ENCODE measurements at regions not wholly inside any gene's neighbourhood (a gene's known extent, or its start where the extent isn't known, plus 50 kb on each side); places are given as distances from the start of the nearest gene placed in this dataset.
A peak's percentile ranks its signal among the peaks of the same experiment; 100 is the strongest.

DNA sequence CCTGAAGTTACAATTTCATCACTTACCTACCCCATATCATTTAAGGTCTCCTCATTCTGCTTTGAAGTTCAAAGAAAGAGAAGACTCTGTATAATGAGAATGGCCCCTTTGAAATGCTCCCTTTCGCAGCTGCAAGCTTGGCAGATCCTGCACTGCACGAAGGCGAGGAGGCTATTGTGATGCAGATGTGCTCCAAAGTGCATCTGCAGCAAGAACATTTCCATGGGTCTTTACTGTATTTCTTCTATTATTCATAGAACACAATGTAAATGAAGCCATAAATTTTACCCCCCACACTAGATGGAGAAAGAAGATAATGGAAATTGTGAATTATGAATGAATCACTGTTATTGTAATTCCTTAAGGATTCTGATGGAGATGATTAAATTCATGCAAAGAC lies 178.7 kb downstream of the CHD9NB start:
- Histone ChIP-seq H3K4me3 (no peak overlapping the region), H3K36me3 (no peaks in the 10 kb centered on the region), H3K27me3 (ENCODE audit: low read depth) (no peaks in the 10 kb centered on the region), H3K4me1 (no peaks in the 10 kb centered on the region), H3K27ac (no peak overlapping the region), H3K9me3 (no peaks in the 10 kb centered on the region)
- ATAC-seq (no peak), DNase-seq (no peak)
- intact Hi-C loops (cut with DNase I), result no loop called here
- TF ChIP-seq CTCF (IDR thresholded peaks at IDR 0.05), result no peak

GRCh38 chr16:52872731-52873130 lies 180.0 kb downstream of the CHD9NB start:
- no peak for ATAC-seq

DNA sequence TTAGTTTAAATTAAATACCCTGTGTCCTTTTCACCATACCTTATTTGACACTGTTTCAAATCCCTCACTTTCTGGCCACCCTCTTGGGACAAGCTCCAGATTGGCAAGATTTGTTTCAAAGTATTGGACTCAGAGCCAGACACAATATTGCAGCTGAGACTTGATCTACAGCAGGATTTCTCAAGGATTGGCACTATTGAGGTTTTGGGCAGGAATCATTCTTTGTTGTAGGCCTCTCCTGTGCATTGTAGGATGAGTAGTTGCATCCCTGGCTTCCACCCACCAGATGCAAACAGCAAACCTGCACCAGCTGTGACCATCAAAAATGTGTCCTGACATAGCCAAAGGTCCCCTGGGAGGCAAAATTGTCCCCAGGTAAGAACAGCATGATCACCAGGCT lies 181.2 kb downstream of the CHD9NB start:
- Histone ChIP-seq H3K9me3 (no peaks in the 10 kb centered on the region), H3K36me3 (no peaks in the 10 kb centered on the region), H3K27ac (no peak overlapping the region), H3K4me3 (no peak overlapping the region), H3K4me1 (no peaks in the 10 kb centered on the region), H3K27me3 (ENCODE audit: low read depth) (no peaks in the 10 kb centered on the region)
- DNase-seq (no peak), ATAC-seq (no peak)
- TF ChIP-seq CTCF (IDR thresholded peaks at IDR 0.05), result no peak
- intact Hi-C loops (cut with DNase I), result no loop called here

More at GRCh38 chr16:52872731-52873130, 180.0 kb downstream of the CHD9NB start:
- DNase-seq, result no peak
- Histone ChIP-seq H3K4me1 (no peaks in the 10 kb centered on the region), H3K27ac (no peak overlapping the region), H3K4me3 (no peak overlapping the region), H3K9me3 (no peaks in the 10 kb centered on the region), H3K36me3 (no peaks in the 10 kb centered on the region), H3K27me3 (ENCODE audit: low read depth) (no peaks in the 10 kb centered on the region)
- intact Hi-C loops (cut with DNase I), result no loop called here
- TF ChIP-seq CTCF (IDR thresholded peaks at IDR 0.05), result no peak

GRCh38 chr16:52869243-52869642 lies 183.5 kb downstream of the CHD9NB start:
- Histone ChIP-seq H3K4me3 (no peak overlapping the region), H3K9me3 (no peaks in the 10 kb centered on the region), H3K36me3 (no peaks in the 10 kb centered on the region), H3K27me3 (ENCODE audit: low read depth) (no peaks in the 10 kb centered on the region), H3K4me1 (no peaks in the 10 kb centered on the region), H3K27ac (no peak overlapping the region)
- DNase-seq (no peak), ATAC-seq (no peak)
- TF ChIP-seq CTCF (IDR thresholded peaks at IDR 0.05), result no peak
- intact Hi-C loops (cut with DNase I), result no loop called here

DNA sequence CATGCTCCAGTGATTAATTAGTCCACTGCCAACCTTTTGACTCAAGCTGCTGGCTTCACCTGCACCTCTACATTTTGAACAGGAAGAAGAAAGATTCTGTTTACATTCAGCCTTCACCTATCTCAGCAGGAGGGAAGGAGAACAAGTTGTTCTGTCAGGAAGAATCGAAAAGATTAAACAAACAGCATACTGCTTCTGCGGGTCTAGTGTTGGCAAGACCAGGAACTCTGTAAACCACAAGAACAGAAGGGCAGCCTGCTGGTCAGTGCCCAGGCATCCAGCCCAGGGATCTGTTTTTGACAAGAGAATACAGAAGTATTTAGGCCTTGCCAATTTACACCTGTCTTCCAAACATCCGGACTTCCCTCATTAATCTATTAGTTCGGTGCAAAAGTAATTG lies 189.7 kb downstream of the CHD9NB start:
- no peaks in the 10 kb centered on the region for H3K27me3 ChIP-seq (ENCODE audit: low read depth)
- no peaks in the 10 kb centered on the region for H3K9me3 ChIP-seq
- no peaks in the 10 kb centered on the region for H3K4me1 ChIP-seq
- no peak overlapping the region for H3K4me3 ChIP-seq
- H3K27ac ChIP-seq, result no peak overlapping the region
- intact Hi-C loops (cut with DNase I), result no loop called here
- no peak for DNase-seq
- H3K36me3 ChIP-seq, result no peaks in the 10 kb centered on the region
- no peak for ATAC-seq
- TF ChIP-seq CTCF (IDR thresholded peaks at IDR 0.05), result no peak

DNA sequence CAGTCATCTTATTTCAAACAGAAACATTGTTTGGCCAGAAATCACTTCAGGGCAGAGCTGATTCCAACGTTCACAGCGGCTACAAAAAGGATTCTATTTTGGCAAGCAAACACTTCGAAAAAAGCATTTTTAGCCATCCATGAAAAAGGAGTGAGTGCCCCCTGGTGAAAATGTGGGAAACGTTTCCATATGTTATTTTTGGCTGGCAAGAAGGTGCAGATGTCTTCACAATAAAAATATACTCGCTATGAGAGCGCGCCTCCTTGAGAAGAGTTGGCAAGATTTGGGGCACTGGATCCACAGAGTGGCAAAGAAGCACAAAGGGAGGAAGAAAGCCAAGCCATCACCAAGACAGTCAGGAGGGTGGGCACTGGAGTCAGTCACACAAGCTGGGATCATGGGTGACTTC lies 191.1 kb downstream of the CHD9NB start:
- Histone ChIP-seq H3K27me3 (ENCODE audit: low read depth) (no peaks in the 10 kb centered on the region), H3K9me3 (no peaks in the 10 kb centered on the region), H3K4me1 (no peaks in the 10 kb centered on the region), H3K27ac (no peak overlapping the region), H3K36me3 (no peaks in the 10 kb centered on the region), H3K4me3 (no peak overlapping the region)
- peak; percentile 34 for TF ChIP-seq CTCF (IDR thresholded peaks at IDR 0.05)
- DNase-seq (no peak), ATAC-seq (peak in 1 of 2 donors; percentile 52)
- intact Hi-C loops (cut with DNase I), result no loop called here

Measured in lower lobe of right lung (tissue), 2 donors.